HG02870 (cell line): ENCODE measurements at regions not wholly inside any gene's neighbourhood (a gene's known extent, or its start where the extent isn't known, plus 50 kb on each side); places are given as distances from the start of the nearest gene placed in this dataset.

Experiments
- ATAC-seq: cut with Tn5 transposase; IDR thresholded peaks from one replicate; pipeline ENCODE4 v1.9.1; 2021; ENCODE audit warnings: mild to moderate bottlenecking, moderate library complexity; ENCODE audit not compliant: unreplicated experiment

GRCh38 chr18:37741032-37741623 lies 175.5 kb upstream of the CELF4 start:
- no peak for ATAC-seq

DNA sequence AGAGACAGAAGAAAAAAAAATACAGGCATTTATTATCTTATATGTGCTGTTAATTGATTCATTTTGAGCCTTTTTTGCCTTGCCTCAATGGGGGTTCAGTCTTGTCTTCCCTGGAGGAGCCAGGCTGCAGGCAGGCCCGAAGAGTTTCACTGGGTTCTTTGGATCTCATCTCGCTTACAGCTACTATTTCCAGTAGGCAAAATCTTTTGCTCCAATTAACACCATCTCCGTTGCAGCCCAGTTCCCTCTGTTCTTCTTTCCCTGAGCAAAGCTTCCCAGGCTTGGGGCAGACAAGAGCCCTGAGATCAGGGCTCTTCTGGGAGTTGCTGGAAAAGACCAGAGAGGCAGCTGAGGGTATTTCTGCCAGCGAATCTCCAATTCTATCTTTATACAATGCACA lies 168.8 kb upstream of the CELF4 start:
- no peak for ATAC-seq

DNA sequence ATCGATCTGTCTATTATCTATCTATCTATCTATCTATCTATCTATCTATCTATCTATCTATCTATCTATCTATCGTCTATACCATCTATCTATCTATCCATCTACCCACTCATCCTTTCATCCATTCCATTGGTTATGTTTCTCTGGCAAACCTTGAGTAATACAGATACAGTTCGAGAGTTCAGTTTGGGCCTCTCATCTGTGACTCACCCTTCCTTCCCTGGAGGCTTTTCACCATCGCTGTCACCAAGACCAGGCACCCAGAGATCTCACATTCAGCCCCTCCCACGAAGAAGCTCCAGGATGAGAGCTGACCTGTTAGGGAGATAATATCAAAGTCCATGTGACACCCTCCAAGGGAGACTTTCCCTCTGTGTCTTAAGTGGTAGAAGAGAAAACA lies 164.1 kb upstream of the CELF4 start:
- no peak for ATAC-seq

DNA sequence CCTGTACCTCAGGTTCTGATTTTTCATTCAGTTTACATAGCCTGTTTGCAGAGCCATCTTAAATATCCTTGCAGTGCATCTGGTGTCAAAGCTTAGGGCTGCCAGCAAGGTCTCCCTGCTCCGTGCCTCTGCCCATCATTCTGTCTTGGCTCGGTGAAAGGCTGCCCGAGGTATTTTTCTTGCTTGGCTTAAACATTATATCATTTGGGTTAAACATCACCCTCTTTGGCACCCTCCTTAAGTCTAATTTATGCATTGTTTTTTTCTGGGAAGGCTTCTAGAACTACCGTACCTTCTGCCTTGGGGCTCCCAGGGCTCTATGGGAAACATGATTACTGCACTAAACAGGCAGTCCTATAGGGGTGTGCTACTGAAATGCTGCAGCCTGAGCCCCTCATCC lies 158.6 kb upstream of the CELF4 start:
- ATAC-seq = no peak

- no peak for ATAC-seq
Observed at GRCh38 chr18:37721544-37722522, 156.2 kb upstream of the CELF4 start.

GRCh38 chr18:37720663-37721062 lies 155.1 kb upstream of the CELF4 start:
- no peak for ATAC-seq

GRCh38 chr18:37717656-37718055 lies 152.1 kb upstream of the CELF4 start:
- no peak for ATAC-seq

GRCh38 chr18:37717098-37717497 lies 151.5 kb upstream of the CELF4 start:
- no peak for ATAC-seq

DNA sequence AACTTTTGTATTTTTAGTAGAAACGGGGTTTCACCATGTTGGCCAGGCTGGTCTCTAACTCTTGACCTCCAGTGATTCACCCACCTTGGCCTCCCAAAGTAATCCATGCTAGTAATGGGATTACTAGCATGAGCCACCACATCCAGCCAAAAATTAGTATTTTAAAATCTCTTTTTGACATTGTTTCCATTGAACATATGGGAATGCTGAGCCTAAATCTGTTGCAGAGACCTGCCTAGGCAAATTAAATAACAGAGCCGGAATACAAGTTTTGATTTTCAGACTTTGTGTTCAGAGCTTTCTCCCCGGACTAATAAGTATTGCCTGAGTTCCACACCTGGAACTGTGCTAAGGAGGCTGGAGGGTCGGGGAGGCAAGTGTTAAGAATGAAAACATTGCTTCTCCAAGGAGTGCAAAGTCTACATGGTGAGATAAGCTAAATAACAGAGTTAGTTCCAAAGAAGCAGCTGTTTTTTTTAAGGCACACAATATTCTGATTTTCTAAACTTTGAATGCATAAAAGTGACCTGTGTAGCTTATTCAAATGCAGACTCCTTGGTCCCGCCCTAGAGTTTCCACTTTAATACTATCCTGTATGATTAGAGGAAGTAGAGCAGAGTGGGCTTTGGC lies 150.6 kb upstream of the CELF4 start:
- no peak for ATAC-seq

DNA sequence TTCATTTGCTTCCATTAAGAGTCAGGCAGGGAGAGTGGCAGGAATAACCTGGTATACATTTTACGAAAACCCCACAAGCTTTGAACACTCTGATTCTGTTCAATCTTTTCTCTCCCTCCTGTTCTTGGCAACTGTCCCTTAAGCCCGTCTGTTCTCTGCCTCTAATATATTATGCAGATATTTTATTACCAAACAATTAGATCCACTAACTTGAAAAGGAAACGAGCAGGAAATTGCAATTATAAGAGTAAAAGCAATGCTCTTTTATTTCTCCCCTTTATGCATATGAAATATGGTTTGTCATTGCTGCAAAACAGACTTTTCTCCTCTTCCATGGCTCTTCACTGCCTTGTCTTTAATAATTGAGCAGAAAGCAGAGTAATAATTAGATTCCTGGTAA lies 149.1 kb upstream of the CELF4 start:
- no peak for ATAC-seq

DNA sequence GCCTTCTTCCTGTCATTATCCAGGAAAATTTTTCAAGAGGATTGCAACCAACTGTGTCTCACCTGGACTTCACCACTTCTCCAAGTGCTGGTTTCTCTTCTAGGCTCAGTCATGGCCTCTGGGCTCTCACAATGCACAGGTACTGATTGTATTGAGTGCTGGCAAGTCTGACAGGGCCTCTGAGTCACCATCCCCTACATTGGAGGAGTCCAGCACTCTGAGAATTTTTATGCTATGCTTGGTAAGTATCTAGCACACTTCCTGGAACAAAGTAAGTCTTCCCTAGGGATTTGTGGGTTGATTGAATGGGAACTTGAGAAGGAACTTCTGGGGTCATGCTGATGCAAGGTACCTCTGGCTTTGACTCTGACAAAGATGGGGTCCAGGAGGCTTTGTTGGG lies 147.2 kb upstream of the CELF4 start:
- no peak for ATAC-seq

- ATAC-seq = no peak
Observed at GRCh38 chr18:37711766-37712505, 146.3 kb upstream of the CELF4 start.

GRCh38 chr18:37710726-37711125 lies 145.1 kb upstream of the CELF4 start:
- ATAC-seq = no peak

- ATAC-seq = no peak
Observed at GRCh38 chr18:37709740-37710139, 144.1 kb upstream of the CELF4 start.

DNA sequence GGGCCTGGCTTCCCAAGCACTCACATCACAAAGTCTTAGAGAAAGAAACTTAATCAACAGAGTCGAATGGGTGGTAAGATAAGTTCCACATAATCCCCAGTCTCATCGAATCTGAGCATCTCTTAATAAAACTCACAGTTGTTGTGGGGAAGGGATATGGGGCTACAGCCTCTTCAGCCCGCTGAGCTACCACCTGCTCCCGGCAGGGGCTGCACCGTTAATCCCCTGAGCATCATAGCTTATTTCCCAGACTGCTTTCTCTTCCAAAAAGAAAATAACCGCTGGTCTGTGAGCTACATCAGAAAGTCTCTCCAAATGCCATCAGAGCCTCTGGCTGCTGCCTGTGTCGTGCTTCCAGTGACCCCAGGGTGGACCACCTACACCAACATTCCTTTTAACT lies 139.4 kb upstream of the CELF4 start:
- no peak for ATAC-seq

- no peak for ATAC-seq
Observed at GRCh38 chr18:37702841-37703240, 137.2 kb upstream of the CELF4 start.

DNA sequence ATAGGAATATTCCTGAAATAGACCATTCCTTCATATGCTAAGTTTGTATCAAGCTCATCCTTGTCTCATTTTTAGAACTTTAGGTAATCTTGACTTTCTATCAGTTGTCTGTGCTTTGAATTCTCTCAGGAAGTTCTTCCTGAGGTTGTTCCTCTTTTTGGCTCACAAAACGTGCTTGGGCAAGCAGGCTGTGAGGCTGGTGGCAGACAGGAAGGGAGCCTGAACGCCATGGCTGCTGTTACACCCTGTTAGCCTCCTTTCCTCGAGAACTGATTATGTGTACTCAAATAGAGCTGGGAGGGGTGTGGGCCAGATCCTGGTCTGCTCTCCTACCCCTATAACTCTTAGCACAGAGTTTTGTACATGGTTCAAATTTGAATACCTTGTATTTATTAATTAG lies 136.4 kb upstream of the CELF4 start:
- no peak for ATAC-seq

DNA sequence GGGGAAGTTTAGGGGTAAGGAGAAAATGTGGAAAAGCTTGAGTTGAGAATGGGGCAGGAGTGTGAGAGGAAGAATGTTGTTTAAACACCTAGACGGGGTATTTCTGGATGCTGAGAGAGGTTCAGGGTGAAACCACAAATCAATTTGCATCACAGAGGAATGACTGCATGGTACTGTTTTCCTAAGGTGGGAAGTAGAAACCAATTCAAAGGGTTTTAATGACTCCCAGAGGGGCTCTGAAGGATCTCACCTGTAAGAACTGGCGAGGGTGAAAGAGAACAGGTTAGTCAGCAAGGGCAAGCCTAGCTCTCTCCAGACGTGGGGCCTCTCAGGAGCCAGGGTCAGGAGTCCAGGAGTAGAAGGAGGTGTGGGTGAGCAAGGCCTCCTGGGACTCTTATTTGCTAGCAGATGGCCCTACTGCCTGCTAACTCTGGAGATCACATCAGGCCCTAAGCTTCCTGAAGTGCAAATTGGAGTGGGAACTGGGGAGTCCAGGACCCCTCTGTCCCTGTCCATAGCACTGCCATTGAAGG lies 133.0 kb upstream of the CELF4 start:
- ATAC-seq = no peak

GRCh38 chr18:37694516-37694915 lies 128.9 kb upstream of the CELF4 start:
- no peak for ATAC-seq

GRCh38 chr18:37691162-37691561 lies 125.6 kb upstream of the CELF4 start:
- no peak for ATAC-seq

- no peak for ATAC-seq
Observed at GRCh38 chr18:37689841-37690240, 124.2 kb upstream of the CELF4 start.
